ENCODE measurements at regions not wholly inside any gene's neighbourhood (a gene's known extent, or its start where the extent isn't known, plus 50 kb on each side); places are given as distances from the start of the nearest gene placed in this dataset.

DNA sequence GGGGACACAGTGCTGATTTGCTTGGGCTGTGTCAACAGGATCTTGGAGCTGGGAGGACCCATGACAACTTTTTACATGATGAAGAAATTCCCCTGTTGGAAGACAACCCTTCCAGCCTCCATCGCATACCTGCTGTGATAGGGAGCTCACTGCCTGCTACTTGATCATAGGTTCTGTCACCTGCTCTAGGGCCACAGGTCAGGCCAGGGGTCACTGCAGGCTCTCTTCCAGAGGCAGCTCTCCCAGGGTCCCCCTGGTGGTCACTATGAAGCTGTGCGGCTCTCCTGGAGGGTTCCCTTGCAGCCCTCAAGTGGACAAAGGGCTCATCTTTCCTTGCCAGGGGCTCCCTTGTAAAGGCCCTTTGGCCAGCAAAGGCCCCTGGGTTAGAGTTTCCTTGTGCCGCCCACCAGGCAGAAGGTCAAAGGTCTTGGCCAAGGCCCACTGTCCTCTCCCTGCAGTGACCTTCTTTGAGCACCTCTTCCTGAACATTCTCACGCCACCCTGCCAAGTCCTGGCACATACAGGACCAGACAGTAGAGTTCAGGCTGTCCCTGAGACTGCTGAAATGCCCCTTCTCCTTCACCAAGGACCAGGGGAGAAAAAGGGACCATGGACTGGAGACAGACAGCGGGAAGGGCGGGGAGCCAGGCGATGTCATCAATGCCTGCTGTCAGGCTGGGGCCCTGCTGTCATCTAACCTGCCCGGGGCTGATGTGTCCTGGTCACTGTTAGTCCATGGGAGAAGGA is 345.1 kb downstream of the DYSF start (continued):
- TF ChIP-seq, protein P1, sequence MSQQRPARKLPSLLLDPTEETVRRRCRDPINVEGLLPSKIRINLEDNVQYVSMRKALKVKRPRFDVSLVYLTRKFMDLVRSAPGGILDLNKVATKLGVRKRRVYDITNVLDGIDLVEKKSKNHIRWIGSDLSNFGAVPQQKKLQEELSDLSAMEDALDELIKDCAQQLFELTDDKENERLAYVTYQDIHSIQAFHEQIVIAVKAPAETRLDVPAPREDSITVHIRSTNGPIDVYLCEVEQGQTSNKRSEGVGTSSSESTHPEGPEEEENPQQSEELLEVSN (IDR thresholded peaks at IDR 0.05): no peak
- TF ChIP-seq SRF (IDR thresholded peaks at IDR 0.05; ENCODE audit: low read depth, low read length) (no peak), SIN3A (conservative IDR thresholded peaks at IDR 0.05 in 1 of 2, IDR thresholded peaks at IDR 0.05 in 1 of 2; ENCODE audit: low read depth in 1 of 2, low read length in 2 of 2) (no peak), SIX5 (IDR thresholded peaks at IDR 0.05; ENCODE audit: low read depth, low read length) (no peak), KDM1A (IDR thresholded peaks at IDR 0.05; ENCODE audit: borderline replicate concordance, low read length) (no peak), RBBP5 (IDR thresholded peaks at IDR 0.05; ENCODE audit: borderline replicate concordance, low read depth, low read length) (no peak), BACH1 (IDR thresholded peaks at IDR 0.05; ENCODE audit: low read length) (no peak), CREB1 (IDR thresholded peaks at IDR 0.05) (no peak), CHD2 (IDR thresholded peaks at IDR 0.05; ENCODE audit: low read length) (no peak), HDAC2 (IDR thresholded peaks at IDR 0.05; ENCODE audit: borderline replicate concordance in 1 of 2, low read depth in 2 of 2, low read length in 2 of 2) (no peak), RXRA (IDR thresholded peaks at IDR 0.05; ENCODE audit: insufficient read depth, low read depth, low read length) (0 out of 2 replicates have a peak, but pooled peaks have one; percentile 73), RFX5 (IDR thresholded peaks at IDR 0.05; ENCODE audit: borderline replicate concordance, low read depth, low read length) (no peak), NRF1 (IDR thresholded peaks at IDR 0.05; ENCODE audit: low read depth, low read length) (no peak), TCF12 (IDR thresholded peaks at IDR 0.05; ENCODE audit: low read depth, low read length) (0 out of 2 replicates have a peak, but pooled peaks have one; percentile 22), ZNF274 (IDR thresholded peaks at IDR 0.05; ENCODE audit: borderline replicate concordance, extremely low read depth, low read length) (no peak)
- TF ChIP-seq, protein P2, sequence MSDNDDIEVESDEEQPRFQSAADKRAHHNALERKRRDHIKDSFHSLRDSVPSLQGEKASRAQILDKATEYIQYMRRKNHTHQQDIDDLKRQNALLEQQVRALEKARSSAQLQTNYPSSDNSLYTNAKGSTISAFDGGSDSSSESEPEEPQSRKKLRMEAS (IDR thresholded peaks at IDR 0.05): no peak
- TF ChIP-seq, protein P3, sequence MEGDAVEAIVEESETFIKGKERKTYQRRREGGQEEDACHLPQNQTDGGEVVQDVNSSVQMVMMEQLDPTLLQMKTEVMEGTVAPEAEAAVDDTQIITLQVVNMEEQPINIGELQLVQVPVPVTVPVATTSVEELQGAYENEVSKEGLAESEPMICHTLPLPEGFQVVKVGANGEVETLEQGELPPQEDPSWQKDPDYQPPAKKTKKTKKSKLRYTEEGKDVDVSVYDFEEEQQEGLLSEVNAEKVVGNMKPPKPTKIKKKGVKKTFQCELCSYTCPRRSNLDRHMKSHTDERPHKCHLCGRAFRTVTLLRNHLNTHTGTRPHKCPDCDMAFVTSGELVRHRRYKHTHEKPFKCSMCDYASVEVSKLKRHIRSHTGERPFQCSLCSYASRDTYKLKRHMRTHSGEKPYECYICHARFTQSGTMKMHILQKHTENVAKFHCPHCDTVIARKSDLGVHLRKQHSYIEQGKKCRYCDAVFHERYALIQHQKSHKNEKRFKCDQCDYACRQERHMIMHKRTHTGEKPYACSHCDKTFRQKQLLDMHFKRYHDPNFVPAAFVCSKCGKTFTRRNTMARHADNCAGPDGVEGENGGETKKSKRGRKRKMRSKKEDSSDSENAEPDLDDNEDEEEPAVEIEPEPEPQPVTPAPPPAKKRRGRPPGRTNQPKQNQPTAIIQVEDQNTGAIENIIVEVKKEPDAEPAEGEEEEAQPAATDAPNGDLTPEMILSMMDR (IDR thresholded peaks at IDR 0.05; ENCODE audit: control extremely low read depth in 1 of 3, insufficient read depth in 1 of 3, low read depth in 1 of 3, low read length in 3 of 3): peak; percentile 89 to 99 (median 92)
